ENCODE measurements at regions not wholly inside any gene's neighbourhood (a gene's known extent, or its start where the extent isn't known, plus 50 kb on each side); places are given as distances from the start of the nearest gene placed in this dataset.

GRCh38 chr16:79996321-79996720 is 395.8 kb upstream of the MAF start:
- Histone ChIP-seq H3K9ac (ENCODE audit: low read length) (no peak overlapping the region), H3K79me2 (ENCODE audit: control insufficient read depth, insufficient read depth, low read length) (no peaks in the 10 kb centered on the region), H3K27ac (ENCODE audit: low read length in 2 of 2) (no peak overlapping the region), H3K36me3 (replicated peaks in 1 of 2; ENCODE audit: control extremely low read depth in 1 of 2, control insufficient read depth in 1 of 2, extremely low read depth in 1 of 2, insufficient read depth in 2 of 2, low read length in 1 of 2) (no peaks in the 10 kb centered on the region), H3K4me3 (ENCODE audit: control extremely low read depth in 1 of 5, extremely low read depth in 1 of 5, insufficient read depth in 1 of 5, low read depth in 2 of 5, low read length in 4 of 5) (no peak overlapping the region), H3K9me3 (ENCODE audit: control extremely low read depth in 1 of 3, control insufficient read depth in 2 of 3, insufficient read depth in 1 of 3, low read length in 2 of 3) (no peaks in the 10 kb centered on the region), H2AFZ (ENCODE audit: insufficient read depth, low read depth, low read length, poor library complexity, severe bottlenecking) (no peak overlapping the region), H3K4me1 (ENCODE audit: control insufficient read depth in 2 of 2, insufficient read depth in 2 of 2, low read length in 2 of 2) (no peaks in the 10 kb centered on the region), H4K20me1 (ENCODE audit: control insufficient read depth, insufficient read depth, low read length, poor library complexity, severe bottlenecking) (no peaks in the 10 kb centered on the region), H3K27me3 (replicated peaks in 1 of 4; ENCODE audit: control extremely low read depth in 1 of 4, control insufficient read depth in 3 of 4, insufficient read depth in 4 of 4, low read length in 3 of 4) (no peaks in the 10 kb centered on the region), H3K4me2 (replicated peaks; ENCODE audit: low read depth, low read length, poor library complexity, severe bottlenecking) (no peak overlapping the region)
- TF ChIP-seq EZH2 (IDR thresholded peaks at IDR 0.05; ENCODE audit: borderline replicate concordance, insufficient read depth, low read depth, low read length, poor library complexity, severe bottlenecking) (no peak), CTCF (IDR thresholded peaks at IDR 0.05) (no peak)
- intact Hi-C loops (cut with micrococcal nuclease), result no loop called here
- CTCF ChIA-PET, result interaction anchor here (1.3 kb wide), 1 partner anchor 9 kb away, joined by 3 read pairs; no protein-coding TSS in a partner anchor
- Mint-ChIP-seq H3K27ac (no peak overlapping the region), H3K4me1 (no peaks in the 10 kb centered on the region), H3K9me3 (ENCODE audit: insufficient read depth) (no peaks in the 10 kb centered on the region), H3K4me3 (no peak overlapping the region), H3K27me3 (peaks cover 4% of the 10 kb centered on the region)
- DNase-seq, result no peak
- no peak for ATAC-seq (ENCODE audit: low read depth)
- WGBS (ENCODE audit: insufficient coverage), result 81% methylated on average over 1 of the region's 3 CpGs
- POLR2A ChIA-PET, result no interaction called here

GRCh38 chr16:79995315-79995714 is 394.8 kb upstream of the MAF start:
- Histone ChIP-seq H3K27me3 (replicated peaks in 1 of 4; ENCODE audit: control extremely low read depth in 1 of 4, control insufficient read depth in 3 of 4, insufficient read depth in 4 of 4, low read length in 3 of 4) (no peaks in the 10 kb centered on the region), H3K4me1 (ENCODE audit: control insufficient read depth in 2 of 2, insufficient read depth in 2 of 2, low read length in 2 of 2) (no peaks in the 10 kb centered on the region), H3K79me2 (ENCODE audit: control insufficient read depth, insufficient read depth, low read length) (no peaks in the 10 kb centered on the region), H3K9ac (ENCODE audit: low read length) (no peak overlapping the region), H3K4me3 (ENCODE audit: control extremely low read depth in 1 of 5, extremely low read depth in 1 of 5, insufficient read depth in 1 of 5, low read depth in 2 of 5, low read length in 4 of 5) (no peak overlapping the region), H4K20me1 (ENCODE audit: control insufficient read depth, insufficient read depth, low read length, poor library complexity, severe bottlenecking) (no peaks in the 10 kb centered on the region), H3K4me2 (replicated peaks; ENCODE audit: low read depth, low read length, poor library complexity, severe bottlenecking) (no peak overlapping the region), H3K36me3 (replicated peaks in 1 of 2; ENCODE audit: control extremely low read depth in 1 of 2, control insufficient read depth in 1 of 2, extremely low read depth in 1 of 2, insufficient read depth in 2 of 2, low read length in 1 of 2) (no peaks in the 10 kb centered on the region), H3K9me3 (ENCODE audit: control extremely low read depth in 1 of 3, control insufficient read depth in 2 of 3, insufficient read depth in 1 of 3, low read length in 2 of 3) (no peaks in the 10 kb centered on the region), H2AFZ (ENCODE audit: insufficient read depth, low read depth, low read length, poor library complexity, severe bottlenecking) (no peak overlapping the region), H3K27ac (ENCODE audit: low read length in 2 of 2) (no peak overlapping the region)
- TF ChIP-seq EZH2 (IDR thresholded peaks at IDR 0.05; ENCODE audit: borderline replicate concordance, insufficient read depth, low read depth, low read length, poor library complexity, severe bottlenecking), result no peak
- no peak for TF ChIP-seq CTCF (IDR thresholded peaks at IDR 0.05)
- ChIA-PET CTCF (interaction anchor here (0.7 to 1.1 kb wide), 2 partner anchors 19 to 471 kb away, joined by 3 read pairs; no protein-coding TSS in a partner anchor), POLR2A (no interaction called here)
- H3K9me3 Mint-ChIP-seq (ENCODE audit: insufficient read depth), result no peaks in the 10 kb centered on the region
- no peak overlapping the region for H3K4me3 Mint-ChIP-seq
- 85% methylated on average over 6 of the region's 7 CpGs for WGBS (ENCODE audit: insufficient coverage)
- no peaks in the 10 kb centered on the region for H3K4me1 Mint-ChIP-seq
- DNase-seq (no peak), ATAC-seq (ENCODE audit: low read depth) (no peak)
- intact Hi-C loops (cut with micrococcal nuclease), result no loop called here
- H3K27ac Mint-ChIP-seq, result no peak overlapping the region
- peaks cover 4% of the 10 kb centered on the region for H3K27me3 Mint-ChIP-seq
